ENCODE measurements at regions not wholly inside any gene's neighbourhood (a gene's known extent, or its start where the extent isn't known, plus 50 kb on each side); places are given as distances from the start of the nearest gene placed in this dataset.

DNA sequence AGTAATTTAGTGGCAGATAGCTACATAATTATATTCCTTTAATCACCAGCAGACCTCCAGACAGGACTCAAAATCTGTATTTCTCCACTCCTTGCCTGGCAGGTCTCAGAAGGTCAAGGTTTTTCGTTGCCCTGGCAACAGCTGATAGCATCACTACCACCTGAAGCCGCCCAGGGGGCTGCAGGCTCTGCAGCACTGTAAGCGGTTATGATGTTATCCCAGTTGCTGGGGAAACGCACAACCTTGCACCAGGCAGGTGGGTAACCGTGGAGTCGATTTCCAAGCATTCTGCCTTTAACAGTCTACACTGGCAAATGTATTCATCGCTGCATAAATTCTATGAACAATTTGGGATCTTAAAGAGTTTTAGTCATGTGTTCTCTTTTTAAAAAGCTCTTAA lies 756.3 kb downstream of the NTRK3 start:
- H3K4me2 ChIP-seq (ENCODE audit: insufficient read depth, low read length): no peak overlapping the region

DNA sequence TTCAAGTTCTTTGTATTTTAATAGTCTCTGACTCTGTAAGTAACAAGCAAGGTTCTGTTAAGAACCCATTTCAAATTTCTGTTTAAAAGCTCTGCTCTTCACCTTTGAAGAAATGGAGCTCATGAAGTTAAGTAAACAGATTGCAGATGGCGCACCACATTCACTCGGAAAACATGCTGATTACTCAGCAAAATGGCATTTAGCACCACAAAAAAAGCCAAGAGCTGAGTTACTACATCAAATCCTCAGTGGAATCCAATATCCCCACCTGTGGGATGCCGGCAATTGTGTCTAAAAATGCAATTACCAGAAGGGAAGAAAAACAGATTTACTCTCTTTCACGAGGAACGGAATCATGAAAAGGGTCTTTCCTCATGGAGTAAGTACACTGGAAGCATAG lies 758.0 kb downstream of the NTRK3 start:
- no peak for DNase-seq (ENCODE audit: insufficient read length, low spot score, missing footprints)
- Histone ChIP-seq H2AFZ (ENCODE audit: low read length) (no peak overlapping the region), H3K4me1 (ENCODE audit: insufficient read depth, low read length) (peaks cover 3% of the 10 kb centered on the region), H4K20me1 (ENCODE audit: insufficient read depth, low read length) (no peaks in the 10 kb centered on the region), H3K4me2 (ENCODE audit: insufficient read depth, low read length) (no peak overlapping the region), H3K9me3 (ENCODE audit: low read depth, low read length) (no peaks in the 10 kb centered on the region), H3K27me3 (ENCODE audit: insufficient read depth, low read length) (no peaks in the 10 kb centered on the region), H3K36me3 (ENCODE audit: insufficient read depth, low read length) (no peaks in the 10 kb centered on the region), H3K4me3 (ENCODE audit: insufficient read depth, low read length) (no peak overlapping the region), H3K27ac (ENCODE audit: low read depth, low read length) (no peak overlapping the region), H3K79me2 (ENCODE audit: insufficient read depth, low read length) (no peaks in the 10 kb centered on the region)
- TF ChIP-seq CTCF (IDR thresholded peaks at IDR 0.05; ENCODE audit: extremely low read depth, low read depth, low read length): no peak

More for the DNA sequence above, 756.3 kb downstream of the NTRK3 start:
- no peak for DNase-seq (ENCODE audit: insufficient read length, low spot score, missing footprints)
- no peaks in the 10 kb centered on the region for H3K79me2 ChIP-seq (ENCODE audit: insufficient read depth, low read length)
- H3K36me3 ChIP-seq (ENCODE audit: insufficient read depth, low read length): no peaks in the 10 kb centered on the region
- H3K4me1 ChIP-seq (ENCODE audit: insufficient read depth, low read length): peaks cover 3% of the 10 kb centered on the region
- no peak overlapping the region for H3K4me3 ChIP-seq (ENCODE audit: insufficient read depth, low read length)
- TF ChIP-seq CTCF (IDR thresholded peaks at IDR 0.05; ENCODE audit: extremely low read depth, low read depth, low read length): no peak
- no peaks in the 10 kb centered on the region for H4K20me1 ChIP-seq (ENCODE audit: insufficient read depth, low read length)
- no peak overlapping the region for H3K27ac ChIP-seq (ENCODE audit: low read depth, low read length)
- H3K9me3 ChIP-seq (ENCODE audit: low read depth, low read length): no peaks in the 10 kb centered on the region
- no peaks in the 10 kb centered on the region for H3K27me3 ChIP-seq (ENCODE audit: insufficient read depth, low read length)
- no peak overlapping the region for H2AFZ ChIP-seq (ENCODE audit: low read length)

GRCh38 chr15:87496795-87497194 lies 759.7 kb downstream of the NTRK3 start:
- Histone ChIP-seq H3K27ac (ENCODE audit: low read depth, low read length) (no peak overlapping the region), H3K36me3 (ENCODE audit: insufficient read depth, low read length) (no peaks in the 10 kb centered on the region), H3K27me3 (ENCODE audit: insufficient read depth, low read length) (no peaks in the 10 kb centered on the region), H4K20me1 (ENCODE audit: insufficient read depth, low read length) (no peaks in the 10 kb centered on the region), H3K4me1 (ENCODE audit: insufficient read depth, low read length) (peaks cover 3% of the 10 kb centered on the region), H3K4me2 (ENCODE audit: insufficient read depth, low read length) (no peak overlapping the region), H3K9me3 (ENCODE audit: low read depth, low read length) (no peaks in the 10 kb centered on the region), H3K4me3 (ENCODE audit: insufficient read depth, low read length) (no peak overlapping the region), H3K79me2 (ENCODE audit: insufficient read depth, low read length) (no peaks in the 10 kb centered on the region), H2AFZ (ENCODE audit: low read length) (no peak overlapping the region)
- no peak for DNase-seq (ENCODE audit: insufficient read length, low spot score, missing footprints)
- TF ChIP-seq CTCF (IDR thresholded peaks at IDR 0.05; ENCODE audit: extremely low read depth, low read depth, low read length): no peak

DNA sequence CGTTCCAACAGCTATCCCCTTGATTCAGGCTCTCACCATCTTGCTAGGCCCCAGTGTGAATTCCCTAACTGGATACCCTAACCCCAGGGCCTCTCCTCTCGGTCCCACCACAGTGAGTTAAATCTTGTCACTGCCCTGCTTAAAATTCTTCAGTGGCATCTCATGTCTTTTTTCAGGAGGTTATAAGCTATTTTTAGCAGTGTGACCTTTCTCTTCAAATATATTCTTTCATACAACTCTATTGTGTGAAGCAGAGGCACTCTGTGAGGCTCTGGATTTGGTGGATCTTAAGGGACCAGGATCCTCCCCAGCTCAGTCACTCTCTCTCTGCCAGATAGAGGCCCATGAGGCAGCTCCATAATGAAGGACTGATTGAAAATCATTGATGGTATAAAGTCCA lies 760.4 kb downstream of the NTRK3 start:
- TF ChIP-seq CTCF (IDR thresholded peaks at IDR 0.05; ENCODE audit: extremely low read depth, low read depth, low read length): no peak
- no peak overlapping the region for H2AFZ ChIP-seq (ENCODE audit: low read length)
- peaks cover 3% of the 10 kb centered on the region for H3K4me1 ChIP-seq (ENCODE audit: insufficient read depth, low read length)

More for the DNA sequence above, 760.4 kb downstream of the NTRK3 start:
- no peaks in the 10 kb centered on the region for H3K79me2 ChIP-seq (ENCODE audit: insufficient read depth, low read length)
- no peak for DNase-seq (ENCODE audit: insufficient read length, low spot score, missing footprints)
- no peaks in the 10 kb centered on the region for H3K36me3 ChIP-seq (ENCODE audit: insufficient read depth, low read length)
- H4K20me1 ChIP-seq (ENCODE audit: insufficient read depth, low read length): no peaks in the 10 kb centered on the region
- no peaks in the 10 kb centered on the region for H3K27me3 ChIP-seq (ENCODE audit: insufficient read depth, low read length)
- H3K4me2 ChIP-seq (ENCODE audit: insufficient read depth, low read length): no peak overlapping the region
- no peak overlapping the region for H3K4me3 ChIP-seq (ENCODE audit: insufficient read depth, low read length)
- H3K27ac ChIP-seq (ENCODE audit: low read depth, low read length): no peak overlapping the region
- H3K9me3 ChIP-seq (ENCODE audit: low read depth, low read length): no peaks in the 10 kb centered on the region

All from osteoblast (primary cell).